ENCODE measurements at regions not wholly inside any gene's neighbourhood (a gene's known extent, or its start where the extent isn't known, plus 50 kb on each side); places are given as distances from the start of the nearest gene placed in this dataset.

DNA sequence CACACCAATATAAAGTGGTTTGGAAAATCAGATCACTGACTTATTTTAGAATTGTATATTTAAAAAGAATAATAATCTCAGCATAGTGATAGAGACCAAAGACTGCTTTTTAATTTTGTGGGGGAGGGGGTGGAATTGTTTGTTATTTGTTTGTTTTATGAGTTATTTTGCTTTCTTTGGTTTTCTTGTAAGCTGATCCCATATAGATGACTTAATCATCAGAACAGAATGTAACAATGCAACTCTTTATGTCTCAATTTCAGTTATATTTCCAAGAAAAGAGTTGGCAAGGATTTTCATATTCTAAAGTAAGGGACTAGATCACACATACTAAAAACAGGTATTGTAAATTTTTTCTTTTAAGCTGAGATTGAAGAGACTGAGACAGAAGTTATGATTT is 984.9 kb downstream of the TLE4 start:
- no peak for ATAC-seq
- Histone ChIP-seq H2AFZ (ENCODE audit: low read depth, low read length) (no peak overlapping the region), H3K9ac (ENCODE audit: insufficient read depth in 1 of 2, low read depth in 2 of 2, low read length in 2 of 2) (no peak overlapping the region), H3K4me2 (ENCODE audit: insufficient read depth, low read length) (no peak overlapping the region), H3K27me3 (ENCODE audit: control insufficient read depth in 2 of 2, insufficient read depth in 2 of 2, low read length in 2 of 2) (no peaks in the 10 kb centered on the region), H3K4me3 (no peak overlapping the region), H3K27ac (ENCODE audit: extremely low read depth, low read depth, low read length) (no peak overlapping the region), H3K9me1 (ENCODE audit: control insufficient read depth, insufficient read depth, low read length) (no peaks in the 10 kb centered on the region), H3K79me2 (ENCODE audit: control insufficient read depth, insufficient read depth, low read length) (no peaks in the 10 kb centered on the region), H3K9me3 (replicated peaks; ENCODE audit: control insufficient read depth, insufficient read depth, low read depth, low read length) (no peaks in the 10 kb centered on the region), H3K4me1 (replicated peaks in 1 of 2; ENCODE audit: control insufficient read depth in 2 of 2, insufficient read depth in 2 of 2, low read length in 2 of 2) (no peaks in the 10 kb centered on the region), H4K20me1 (replicated peaks; ENCODE audit: control insufficient read depth, insufficient read depth, low read length) (no peaks in the 10 kb centered on the region), H3K36me3 (ENCODE audit: control insufficient read depth, insufficient read depth, low read length) (no peaks in the 10 kb centered on the region)
- no TSS peak for BruUV-seq (replicated peaks)
- intact Hi-C loops (cut with micrococcal nuclease) (no loop called here), in situ Hi-C loops (cut with MboI) (no loop called here)
- ChIA-PET CTCF (ENCODE audit: low intra/inter-chr PET ratio) (no interaction called here), POLR2A (no interaction called here)
- no peak for FAIRE-seq
- no peak for TF ChIP-seq PTBP1 (IDR thresholded peaks at IDR 0.05; ENCODE audit: low read depth, low read length)
- TF ChIP-seq RAD51 (IDR thresholded peaks at IDR 0.05; ENCODE audit: borderline replicate concordance, low read depth), result no peak
- TF ChIP-seq, protein P1, sequence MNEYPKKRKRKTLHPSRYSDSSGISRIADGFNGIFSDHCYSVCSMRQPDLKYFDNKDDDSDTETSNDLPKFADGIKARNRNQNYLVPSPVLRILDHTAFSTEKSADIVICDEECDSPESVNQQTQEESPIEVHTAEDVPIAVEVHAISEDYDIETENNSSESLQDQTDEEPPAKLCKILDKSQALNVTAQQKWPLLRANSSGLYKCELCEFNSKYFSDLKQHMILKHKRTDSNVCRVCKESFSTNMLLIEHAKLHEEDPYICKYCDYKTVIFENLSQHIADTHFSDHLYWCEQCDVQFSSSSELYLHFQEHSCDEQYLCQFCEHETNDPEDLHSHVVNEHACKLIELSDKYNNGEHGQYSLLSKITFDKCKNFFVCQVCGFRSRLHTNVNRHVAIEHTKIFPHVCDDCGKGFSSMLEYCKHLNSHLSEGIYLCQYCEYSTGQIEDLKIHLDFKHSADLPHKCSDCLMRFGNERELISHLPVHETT (CRISPR knock-in tag; conservative IDR thresholded peaks at IDR 0.05 in 1 of 2, IDR thresholded peaks at IDR 0.05 in 1 of 2), result no peak
- no peak for DNase-seq (ENCODE audit: extremely low read depth in 1 of 4, low spot score in 3 of 4)

DNA sequence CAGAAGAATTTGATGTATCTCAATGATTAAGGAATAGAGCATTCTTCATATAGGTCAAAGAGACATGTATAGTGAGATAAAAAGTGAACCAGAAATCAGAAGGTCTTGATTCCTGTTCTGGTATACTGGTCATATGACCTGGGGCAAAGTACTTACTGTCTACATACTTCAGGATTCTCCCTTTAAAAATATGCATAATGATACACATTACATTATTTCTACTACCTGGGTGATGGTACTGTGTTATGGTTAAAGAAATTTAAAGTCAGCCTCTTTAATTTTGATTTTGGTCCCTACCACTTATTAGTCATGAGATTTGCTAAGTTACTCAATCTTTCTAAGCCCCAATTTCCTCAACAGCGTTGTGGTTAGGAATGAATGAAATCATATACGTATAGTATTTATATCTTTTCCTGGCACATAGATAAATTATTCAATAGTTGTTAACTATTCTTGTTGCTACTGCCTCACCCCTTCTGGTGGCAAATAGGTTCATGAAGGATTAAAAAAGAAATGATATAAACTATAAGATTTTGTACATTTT is 984.1 kb downstream of the TLE4 start:
- H3K9ac ChIP-seq (ENCODE audit: insufficient read depth in 1 of 2, low read depth in 2 of 2, low read length in 2 of 2), result no peak overlapping the region
- no peaks in the 10 kb centered on the region for H3K27me3 ChIP-seq (ENCODE audit: control insufficient read depth in 2 of 2, insufficient read depth in 2 of 2, low read length in 2 of 2)
- no peak overlapping the region for H3K27ac ChIP-seq (ENCODE audit: extremely low read depth, low read depth, low read length)
- H2AFZ ChIP-seq (ENCODE audit: low read depth, low read length), result no peak overlapping the region
- no peak overlapping the region for H3K4me2 ChIP-seq (ENCODE audit: insufficient read depth, low read length)
- POLR2A ChIA-PET, result no interaction called here
- H3K36me3 ChIP-seq (ENCODE audit: control insufficient read depth, insufficient read depth, low read length), result no peaks in the 10 kb centered on the region
- ATAC-seq, result no peak
- in situ Hi-C loops (cut with MboI), result no loop called here
- 0% methylated on average over 2 of the region's 2 CpGs for WGBS (ENCODE audit: insufficient coverage, low coverage, missing lambda C conversion rate)
- BruUV-seq (replicated peaks), result no TSS peak
- no peaks in the 10 kb centered on the region for H3K9me1 ChIP-seq (ENCODE audit: control insufficient read depth, insufficient read depth, low read length)
- no peaks in the 10 kb centered on the region for H3K4me1 ChIP-seq (replicated peaks in 1 of 2; ENCODE audit: control insufficient read depth in 2 of 2, insufficient read depth in 2 of 2, low read length in 2 of 2)
- no peak for FAIRE-seq
- H3K9me3 ChIP-seq (replicated peaks; ENCODE audit: control insufficient read depth, insufficient read depth, low read depth, low read length), result no peaks in the 10 kb centered on the region
- intact Hi-C loops (cut with micrococcal nuclease), result no loop called here
- CTCF ChIA-PET (ENCODE audit: low intra/inter-chr PET ratio), result no interaction called here
- H3K4me3 ChIP-seq, result no peak overlapping the region
- H3K79me2 ChIP-seq (ENCODE audit: control insufficient read depth, insufficient read depth, low read length), result no peaks in the 10 kb centered on the region
- no peak for DNase-seq (ENCODE audit: extremely low read depth in 1 of 4, low spot score in 3 of 4)
- no peaks in the 10 kb centered on the region for H4K20me1 ChIP-seq (replicated peaks; ENCODE audit: control insufficient read depth, insufficient read depth, low read length)
- TF ChIP-seq, protein P2, sequence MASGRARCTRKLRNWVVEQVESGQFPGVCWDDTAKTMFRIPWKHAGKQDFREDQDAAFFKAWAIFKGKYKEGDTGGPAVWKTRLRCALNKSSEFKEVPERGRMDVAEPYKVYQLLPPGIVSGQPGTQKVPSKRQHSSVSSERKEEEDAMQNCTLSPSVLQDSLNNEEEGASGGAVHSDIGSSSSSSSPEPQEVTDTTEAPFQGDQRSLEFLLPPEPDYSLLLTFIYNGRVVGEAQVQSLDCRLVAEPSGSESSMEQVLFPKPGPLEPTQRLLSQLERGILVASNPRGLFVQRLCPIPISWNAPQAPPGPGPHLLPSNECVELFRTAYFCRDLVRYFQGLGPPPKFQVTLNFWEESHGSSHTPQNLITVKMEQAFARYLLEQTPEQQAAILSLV (tag; IDR thresholded peaks at IDR 0.05), result no peak
- no peak for TF ChIP-seq POLR2B (IDR thresholded peaks at IDR 0.05; ENCODE audit: low read depth, partially characterized antibody)
- no peak for TF ChIP-seq SLC30A9 (CRISPR knock-in tag; IDR thresholded peaks at IDR 0.05)
- TF ChIP-seq CEBPG (CRISPR knock-in tag; IDR thresholded peaks at IDR 0.05), result no peak
- no peak for TF ChIP-seq CEBPG (tag; conservative IDR thresholded peaks at IDR 0.05 in 1 of 2, IDR thresholded peaks at IDR 0.05 in 1 of 2)
- TF ChIP-seq, protein P3, sequence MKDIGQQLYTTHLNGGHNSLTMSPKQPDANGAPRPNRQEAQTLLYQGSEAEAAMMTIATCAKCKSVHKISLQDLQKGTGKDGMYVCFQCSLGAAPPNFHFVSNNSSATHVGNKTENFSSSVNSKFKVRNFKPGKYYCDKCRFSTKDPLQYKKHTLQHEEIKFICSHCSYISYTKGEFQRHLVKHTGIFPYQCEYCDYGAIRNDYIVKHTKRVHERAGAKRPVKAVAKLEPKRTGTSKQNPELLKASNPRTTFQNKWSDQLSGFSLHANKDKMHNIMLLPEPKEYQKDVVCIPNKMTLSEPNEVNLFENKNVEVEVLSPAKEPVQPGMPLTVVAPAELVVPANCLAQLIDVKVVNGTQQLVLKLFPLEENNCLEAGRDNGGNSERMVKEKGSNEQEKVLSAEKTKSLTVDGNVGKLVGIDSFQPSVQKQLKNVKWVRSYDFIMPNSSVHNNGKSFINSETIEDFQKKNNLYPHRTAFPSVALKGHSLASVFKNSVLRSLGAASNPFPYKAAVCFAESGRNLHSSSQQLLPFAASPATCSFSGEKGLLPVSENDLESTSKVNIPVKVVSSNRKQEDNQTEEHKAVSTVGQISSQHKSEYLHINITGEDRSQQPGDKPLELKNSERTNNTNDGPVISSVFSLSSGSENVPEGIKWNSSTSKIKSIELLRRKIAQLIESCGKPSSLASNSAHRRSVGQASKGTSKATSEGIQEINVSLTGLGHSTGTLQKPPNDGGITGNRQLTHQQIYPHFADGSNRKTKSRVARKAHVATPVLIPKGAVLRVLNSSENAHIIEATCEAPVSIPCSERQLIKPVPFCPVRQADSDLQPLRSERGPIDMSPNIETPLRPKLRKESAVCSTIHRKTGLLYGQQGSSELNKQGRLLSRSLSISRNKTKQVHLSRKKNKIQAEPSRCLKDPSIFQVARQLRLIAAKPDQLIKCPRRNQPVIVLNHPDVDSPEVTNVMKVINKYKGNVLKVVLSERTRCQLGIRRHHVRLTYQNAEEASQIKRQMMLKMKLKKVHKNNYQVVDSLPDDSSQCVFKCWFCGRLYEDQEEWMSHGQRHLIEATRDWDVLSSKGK (CRISPR knock-in tag; IDR thresholded peaks at IDR 0.05), result no peak
- no peak for TF ChIP-seq ARNT (IDR thresholded peaks at IDR 0.05)
